Chondrocyte (in vitro differentiated cells): ENCODE measurements at regions not wholly inside any gene's neighbourhood (a gene's known extent, or its start where the extent isn't known, plus 50 kb on each side); places are given as distances from the start of the nearest gene placed in this dataset.

Experiments
- DNase-seq: peaks from one replicate; pipeline ENCODE4 v3.0.0; 2021; ENCODE audit warnings: mixed read lengths, low spot score
- H3K27ac Mint-ChIP-seq: one replicate; pipeline ENCODE4 v1.8.0; 2021; ENCODE audit warnings: mild to moderate bottlenecking, moderate library complexity, mixed read lengths; ENCODE audit not compliant: unreplicated experiment
- H3K27me3 Mint-ChIP-seq: 2 replicates; pipeline ENCODE4 v1.8.0; 2021; ENCODE audit warnings: low read depth, mixed read lengths
- H3K36me3 Mint-ChIP-seq: 2 replicates; pipeline ENCODE4 v1.8.0; 2021; ENCODE audit warnings: low read depth, mixed read lengths
- H3K4me1 Mint-ChIP-seq: 2 replicates; pipeline ENCODE4 v1.8.0; 2021; ENCODE audit warnings: low read depth, mild to moderate bottlenecking, mixed read lengths
- H3K4me3 Mint-ChIP-seq: one replicate; pipeline ENCODE4 v1.8.0; 2021; ENCODE audit warnings: mild to moderate bottlenecking, moderate library complexity, mixed read lengths; ENCODE audit not compliant: unreplicated experiment
- H3K9me3 Mint-ChIP-seq: 2 replicates; pipeline ENCODE4 v1.8.0; 2021; ENCODE audit warnings: low read depth, mixed read lengths
- TF ChIP-seq, protein P1 (sequence below): fragments of 200-600 bp; sonication (generic); IDR thresholded peaks from 2 replicates; pipeline ENCODE4 v1.5.0; 2021; ENCODE audit warnings: antibody characterized with exemption, mild to moderate bottlenecking, moderate library complexity

DNA sequence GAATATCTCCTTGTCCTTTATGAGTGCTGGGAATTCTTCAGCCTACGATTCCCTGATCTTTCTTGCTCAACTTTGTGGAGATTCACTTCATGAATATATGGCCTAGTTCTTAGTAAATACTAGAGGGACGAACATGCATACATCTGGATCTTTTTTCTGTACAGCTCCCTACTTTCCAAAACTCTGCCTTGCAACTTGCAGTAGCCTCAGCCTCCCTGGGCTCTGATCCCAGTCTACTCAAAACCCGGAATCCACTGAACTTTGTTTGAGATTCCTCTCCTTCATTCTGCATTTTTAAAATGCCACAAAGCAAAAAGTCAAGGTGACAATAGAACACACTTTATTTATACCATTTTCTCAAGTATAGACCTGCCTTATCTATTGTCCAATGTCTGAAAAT lies 50.0 kb upstream of the PCDH7 start:
- TF ChIP-seq, protein P1, sequence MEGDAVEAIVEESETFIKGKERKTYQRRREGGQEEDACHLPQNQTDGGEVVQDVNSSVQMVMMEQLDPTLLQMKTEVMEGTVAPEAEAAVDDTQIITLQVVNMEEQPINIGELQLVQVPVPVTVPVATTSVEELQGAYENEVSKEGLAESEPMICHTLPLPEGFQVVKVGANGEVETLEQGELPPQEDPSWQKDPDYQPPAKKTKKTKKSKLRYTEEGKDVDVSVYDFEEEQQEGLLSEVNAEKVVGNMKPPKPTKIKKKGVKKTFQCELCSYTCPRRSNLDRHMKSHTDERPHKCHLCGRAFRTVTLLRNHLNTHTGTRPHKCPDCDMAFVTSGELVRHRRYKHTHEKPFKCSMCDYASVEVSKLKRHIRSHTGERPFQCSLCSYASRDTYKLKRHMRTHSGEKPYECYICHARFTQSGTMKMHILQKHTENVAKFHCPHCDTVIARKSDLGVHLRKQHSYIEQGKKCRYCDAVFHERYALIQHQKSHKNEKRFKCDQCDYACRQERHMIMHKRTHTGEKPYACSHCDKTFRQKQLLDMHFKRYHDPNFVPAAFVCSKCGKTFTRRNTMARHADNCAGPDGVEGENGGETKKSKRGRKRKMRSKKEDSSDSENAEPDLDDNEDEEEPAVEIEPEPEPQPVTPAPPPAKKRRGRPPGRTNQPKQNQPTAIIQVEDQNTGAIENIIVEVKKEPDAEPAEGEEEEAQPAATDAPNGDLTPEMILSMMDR, result no peak
- Mint-ChIP-seq H3K4me3 (no peak overlapping the region), H3K27ac (no peak overlapping the region), H3K9me3 (no peaks in the 10 kb centered on the region), H3K4me1 (no peaks in the 10 kb centered on the region), H3K27me3 (no peaks in the 10 kb centered on the region), H3K36me3 (no peaks in the 10 kb centered on the region)
- no peak for DNase-seq
